Upper lobe of left lung (tissue), 4 donors: ENCODE measurements at regions not wholly inside any gene's neighbourhood (a gene's known extent, or its start where the extent isn't known, plus 50 kb on each side); places are given as distances from the start of the nearest gene placed in this dataset.

Experiments used
- CTCF ChIP-seq, 6 experiments: fragments of 450-650 bp in 4 of 6; fragments of 200-600 bp in 2 of 6; sonication (generic) in 2 of 6; IDR thresholded peaks; one replicate each; pipeline ENCODE4 v1.5.1; 2016 to 2019; ENCODE audit warnings: antibody characterized with exemption in 6 of 6
- EP300 ChIP-seq, 4 donors: sonication (generic); formaldehyde crosslinking; IDR thresholded peaks; one replicate each; pipeline ENCODE4 v1.5.1; 2017; ENCODE audit warnings: antibody characterized with exemption in 4 of 4, control low read depth in 2 of 4
- POLR2A ChIP-seq, 4 donors: fragments of 450-650 bp; IDR thresholded peaks; one replicate each; pipeline ENCODE4 v1.5.1; 2016 to 2017; ENCODE audit warnings: antibody characterized with exemption in 4 of 4, mild to moderate bottlenecking in 2 of 4
- POLR2AphosphoS5 ChIP-seq, 2 donors: sonication (generic); formaldehyde crosslinking; IDR thresholded peaks; one replicate each; pipeline ENCODE4 v1.5.1; 2017; ENCODE audit warnings: antibody characterized with exemption in 2 of 2

DNA sequence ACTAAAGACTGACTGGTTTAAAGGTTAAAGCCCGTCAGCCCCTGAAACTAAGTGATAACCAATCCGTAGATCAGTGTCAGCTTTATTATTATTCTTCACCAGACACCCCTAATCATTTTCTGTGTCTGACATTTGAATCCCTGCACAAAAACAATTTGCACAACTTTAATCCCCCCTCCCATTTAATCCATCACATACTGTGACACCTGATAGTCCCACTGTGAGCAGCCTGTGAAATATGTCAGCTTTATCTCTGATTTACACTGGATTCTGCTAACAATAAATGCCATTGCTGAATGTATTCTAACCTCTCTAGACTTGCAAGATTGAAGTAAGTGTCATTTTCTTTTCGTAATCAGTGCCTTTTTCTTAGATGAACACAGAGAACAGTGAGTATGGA, 2089.0 kb upstream of the RAG2 start:
- TF ChIP-seq CTCF (IDR thresholded peaks at IDR 0.05) (no peak), POLR2A (IDR thresholded peaks at IDR 0.05) (no peak), POLR2AphosphoS5 (IDR thresholded peaks at IDR 0.05) (no peak), EP300 (IDR thresholded peaks at IDR 0.05) (no peak)
